MM.1S (cell line): ENCODE measurements at regions not wholly inside any gene's neighbourhood (a gene's known extent, or its start where the extent isn't known, plus 50 kb on each side); places are given as distances from the start of the nearest gene placed in this dataset.

Experiments
- CTCF ChIP-seq: fragments of 300-600 bp; sonication (generic); IDR thresholded peaks from 2 replicates; pipeline ENCODE4 v1.5.1; 2016; ENCODE audit warnings: antibody characterized with exemption, low read length, mixed read lengths
- EZH2 ChIP-seq: fragments of 300-600 bp; sonication (generic); optimal IDR thresholded peaks from 2 replicates; pipeline ENCODE3; 2017; ENCODE audit warnings: low read depth, mild to moderate bottlenecking, antibody characterized with exemption, low read length, mixed read lengths
- EZH2phosphoT487 ChIP-seq: fragments of 300-600 bp; sonication (generic); IDR thresholded peaks from 2 replicates; pipeline ENCODE4 v1.6.1; 2018; ENCODE audit warnings: antibody characterized with exemption, low read length

- no peak for TF ChIP-seq CTCF
- TF ChIP-seq EZH2phosphoT487: no peak
- TF ChIP-seq EZH2: no peak
These were observed 437.0 kb downstream of the PIK3R1 start for GRCh38 chr5:68652534-68652965.
